Left kidney (tissue), 1 donor: ENCODE measurements at regions not wholly inside any gene's neighbourhood (a gene's known extent, or its start where the extent isn't known, plus 50 kb on each side); places are given as distances from the start of the nearest gene placed in this dataset.
"Not testable (repeated sequence)": the region's sequence is repeated elsewhere in the genome, so short reads cannot be mapped to it uniquely, and the experiment has no call there.

ENCODE experiments used
- DNase-seq: peaks from one replicate; pipeline ENCODE4 v3.0.0-alpha.2; 2013

DNA sequence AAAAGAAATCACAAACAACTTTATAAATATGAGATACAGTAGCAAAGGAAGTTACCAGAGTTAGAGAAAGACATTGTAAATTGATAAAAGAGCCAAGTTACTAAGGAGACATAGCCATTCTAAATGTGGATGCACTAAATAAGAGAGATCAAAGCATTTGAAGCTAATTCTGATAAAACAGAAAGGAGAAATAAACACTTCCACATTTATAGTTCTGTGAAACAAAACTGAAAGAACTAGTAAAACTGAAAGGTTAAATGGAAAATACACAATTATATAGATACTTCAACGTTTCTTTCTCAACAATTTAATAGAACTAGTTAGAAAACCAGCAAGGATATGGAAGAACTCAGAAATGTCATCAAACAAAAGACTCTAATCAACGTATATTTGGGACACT is 309.0 kb upstream of the CDH2 start:
- no peak for DNase-seq

DNA sequence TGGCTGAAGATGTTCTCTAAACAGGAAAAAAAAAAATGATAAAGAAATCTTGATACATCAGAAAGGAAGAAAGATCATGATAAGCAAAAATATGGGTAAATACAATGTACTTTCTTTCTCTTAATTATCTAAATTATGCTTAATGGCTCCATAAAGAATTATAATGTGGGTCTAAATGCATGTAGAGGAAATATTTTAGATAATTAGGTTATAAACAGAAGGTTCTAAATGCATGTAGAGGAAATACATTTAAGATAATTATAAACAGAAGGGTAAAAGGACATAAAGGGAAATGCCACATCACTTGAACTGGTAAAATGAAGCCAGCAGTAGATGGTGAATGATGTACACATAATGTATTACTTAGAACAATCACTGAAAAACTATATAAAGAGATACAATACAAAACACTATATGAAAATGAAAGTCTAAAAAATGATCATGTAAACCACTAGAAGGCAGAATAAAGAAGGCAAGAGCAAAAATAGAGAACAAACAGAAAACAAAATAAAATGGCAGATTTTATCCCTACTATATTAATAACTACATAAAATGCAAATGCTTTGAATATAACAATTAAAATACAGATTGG is 308.4 kb upstream of the CDH2 start:
- no peak for DNase-seq

DNA sequence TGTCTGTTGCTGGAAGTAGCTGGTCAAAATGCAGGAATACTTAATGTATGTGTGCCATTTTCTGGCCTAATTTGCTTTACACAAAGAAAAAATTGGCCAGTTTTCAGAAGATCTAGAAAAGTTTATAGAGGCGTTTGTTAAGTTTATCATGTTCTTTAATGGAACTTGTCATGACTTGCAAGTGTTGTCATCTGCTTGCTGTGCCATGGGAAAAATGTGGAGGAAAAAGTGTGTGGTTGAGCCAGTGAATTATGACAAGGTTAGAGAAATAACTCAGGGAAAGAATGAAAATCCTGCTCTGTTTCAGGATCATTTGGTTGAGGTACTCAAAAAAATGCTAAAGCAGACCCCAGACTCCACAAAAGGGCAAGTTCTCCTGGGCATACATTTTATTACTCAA is 301.6 kb upstream of the CDH2 start:
- DNase-seq, result no peak

DNA sequence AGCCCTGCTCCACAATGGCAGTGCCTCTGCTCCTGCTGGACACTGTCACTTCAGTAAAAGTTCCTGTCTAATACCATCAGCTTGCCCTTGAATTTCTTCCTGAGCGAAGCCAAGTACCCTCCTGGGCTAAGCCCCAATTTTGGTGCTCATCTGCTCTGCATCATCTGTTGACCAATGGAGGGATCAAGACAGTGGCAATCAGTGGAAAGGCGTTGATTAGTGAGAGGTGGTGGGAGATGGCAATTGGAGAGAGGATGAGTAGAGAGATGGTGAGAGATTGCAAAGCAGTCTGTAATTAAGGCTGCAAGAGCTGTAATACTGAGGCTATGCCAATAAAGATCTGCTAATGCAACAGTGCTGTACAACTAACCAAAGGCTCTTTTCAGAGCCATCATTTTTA is 299.4 kb upstream of the CDH2 start:
- no peak for DNase-seq

DNA sequence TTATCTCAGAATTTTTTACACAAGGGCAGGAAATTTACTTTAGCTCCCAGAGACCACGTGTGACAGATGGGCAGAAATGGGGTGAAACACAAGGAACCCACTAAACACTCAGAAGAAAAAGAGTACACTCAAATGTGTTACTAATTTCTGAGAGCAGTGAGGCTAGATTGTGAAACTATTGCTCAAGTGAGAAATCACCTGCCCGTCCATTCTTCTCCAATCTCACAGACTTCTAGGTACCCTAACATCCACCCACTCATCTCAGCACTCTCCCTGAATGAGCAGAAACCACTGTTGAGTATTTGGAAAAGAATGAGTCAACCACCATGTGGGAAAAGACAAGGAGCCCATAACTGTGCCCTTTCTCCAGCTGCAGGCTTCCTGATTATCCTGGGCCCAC is 293.0 kb upstream of the CDH2 start:
- DNase-seq, result no peak

DNA sequence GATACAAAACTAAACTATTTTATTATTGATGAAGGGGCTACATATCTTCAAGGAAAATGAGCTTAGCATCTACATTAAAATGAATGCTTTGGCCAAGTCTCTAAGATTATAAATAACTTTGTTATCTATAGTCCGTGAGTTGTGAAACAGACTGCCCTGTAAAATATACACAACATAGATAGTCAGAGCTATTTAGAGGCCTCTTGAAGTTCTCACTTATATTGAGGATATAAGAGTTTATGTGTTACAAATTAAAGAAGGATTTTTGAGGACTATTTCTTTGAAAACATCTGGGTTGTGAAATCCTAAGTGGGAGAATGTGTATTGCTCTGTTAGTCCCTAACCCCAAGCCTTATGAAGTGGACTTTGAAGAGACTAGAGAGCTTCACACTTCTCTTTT is 292.0 kb upstream of the CDH2 start:
- no peak for DNase-seq

DNA sequence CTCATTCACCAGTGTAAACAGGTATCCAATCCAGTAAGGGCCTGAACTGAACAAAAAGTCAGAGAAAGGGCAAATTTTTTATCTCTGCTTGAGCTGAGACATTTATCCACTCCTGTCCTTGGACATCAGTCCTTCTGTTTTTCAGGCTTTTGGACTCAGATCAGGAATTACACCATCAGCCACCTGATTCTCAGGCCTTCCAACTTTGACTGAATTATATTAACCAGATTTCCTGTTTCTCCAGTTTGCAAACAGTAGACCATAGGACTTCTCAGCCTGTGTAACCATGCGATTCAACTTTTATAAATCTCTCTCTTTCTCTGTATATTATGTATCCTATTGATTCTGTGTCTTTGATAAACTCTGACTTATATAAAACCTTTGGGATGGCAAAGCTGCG is 289.3 kb upstream of the CDH2 start:
- no peak for DNase-seq

DNA sequence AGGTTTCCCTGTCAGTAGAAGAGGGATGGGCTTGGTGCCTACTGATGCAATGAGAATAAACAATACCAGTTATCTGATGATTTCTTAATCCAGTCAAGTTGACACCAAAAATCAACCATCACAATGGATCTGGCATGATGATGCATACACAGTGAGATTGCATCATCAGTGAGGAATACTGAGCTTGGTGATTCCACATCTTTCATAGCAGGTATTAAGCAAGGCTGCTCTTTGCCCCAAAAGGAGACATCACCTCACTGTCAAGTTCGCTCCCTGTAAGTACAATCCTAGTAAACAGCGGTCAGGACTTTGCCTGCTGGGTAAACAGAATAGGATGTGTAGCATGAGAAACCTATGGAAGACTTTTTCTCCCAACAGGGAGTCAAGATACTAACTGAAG is 282.7 kb upstream of the CDH2 start:
- DNase-seq, result no peak

DNA sequence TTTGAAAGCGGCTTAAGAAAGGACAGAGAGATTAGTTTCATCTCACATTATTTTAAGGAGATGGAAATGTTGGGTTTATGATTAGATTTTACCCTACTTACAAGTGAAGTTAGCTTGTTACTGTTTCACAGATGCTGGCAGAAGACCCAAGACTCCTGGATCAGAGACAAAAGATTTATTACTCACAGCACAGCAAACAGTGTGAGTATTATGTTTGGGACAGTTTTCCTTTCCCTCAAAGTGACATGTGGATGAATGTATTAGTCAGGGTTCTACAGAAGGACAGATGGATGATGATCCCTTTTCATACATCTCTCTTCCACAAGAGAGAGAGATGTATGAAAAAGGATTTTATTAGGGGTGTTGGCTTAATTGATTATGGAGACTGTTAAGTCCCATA is 281.8 kb upstream of the CDH2 start:
- no peak for DNase-seq

DNA sequence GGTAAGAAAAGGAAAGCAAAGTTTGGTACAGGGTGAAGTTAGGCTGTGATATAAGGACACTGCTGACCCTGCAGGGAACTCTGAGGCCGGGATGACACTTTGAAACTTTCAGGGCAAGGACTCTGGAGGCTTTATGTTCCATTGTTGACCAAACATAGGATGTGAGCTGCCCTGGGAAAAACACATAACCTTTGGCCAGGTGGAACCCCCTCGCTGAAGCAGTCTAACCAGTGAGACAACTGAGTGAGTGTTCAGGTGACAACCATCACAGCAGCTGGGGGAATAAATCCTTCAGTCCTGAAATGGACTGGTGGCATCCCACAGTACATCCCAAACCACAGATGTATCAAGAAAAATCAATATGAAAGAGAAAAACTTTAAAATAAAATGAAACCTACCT is 280.9 kb upstream of the CDH2 start:
- DNase-seq, result no peak

DNA sequence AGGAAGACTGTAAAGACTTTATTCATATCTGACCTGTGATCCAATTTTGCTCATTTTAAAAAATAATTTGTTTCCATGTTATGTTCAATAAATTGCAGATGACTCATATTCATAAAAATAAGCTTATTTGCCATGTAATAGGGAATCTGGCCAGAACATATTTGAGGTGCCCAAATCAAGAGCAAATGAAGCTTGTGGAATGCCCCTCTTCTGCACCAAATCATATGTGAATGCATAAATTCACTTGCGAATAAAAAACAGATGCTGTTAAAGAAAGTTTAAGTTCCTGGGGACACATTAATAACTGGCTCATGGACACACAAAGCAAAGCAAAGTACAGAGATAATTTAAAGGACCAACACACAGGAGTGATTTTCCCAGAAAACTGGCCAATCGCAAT is 279.0 kb upstream of the CDH2 start:
- DNase-seq, result no peak

DNA sequence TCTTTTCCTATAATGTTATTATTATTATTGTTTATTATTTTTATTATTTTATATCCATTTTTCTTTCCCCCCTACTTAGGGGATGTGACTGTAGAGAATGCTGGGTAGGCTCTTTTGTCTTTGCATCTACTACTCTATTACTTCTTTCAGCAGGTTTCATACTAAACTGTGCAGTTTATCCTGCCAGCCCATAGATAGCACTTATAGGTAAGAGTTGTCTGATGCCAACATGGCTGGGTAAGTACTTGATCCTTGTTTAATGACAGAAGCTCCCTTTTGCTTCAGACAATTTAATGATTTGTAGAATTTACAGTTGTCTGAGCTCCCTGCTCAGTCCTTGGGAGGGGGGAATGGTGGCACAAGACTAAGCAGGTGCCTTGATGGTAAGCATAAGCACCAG is 262.9 kb upstream of the CDH2 start:
- no peak for DNase-seq

DNA sequence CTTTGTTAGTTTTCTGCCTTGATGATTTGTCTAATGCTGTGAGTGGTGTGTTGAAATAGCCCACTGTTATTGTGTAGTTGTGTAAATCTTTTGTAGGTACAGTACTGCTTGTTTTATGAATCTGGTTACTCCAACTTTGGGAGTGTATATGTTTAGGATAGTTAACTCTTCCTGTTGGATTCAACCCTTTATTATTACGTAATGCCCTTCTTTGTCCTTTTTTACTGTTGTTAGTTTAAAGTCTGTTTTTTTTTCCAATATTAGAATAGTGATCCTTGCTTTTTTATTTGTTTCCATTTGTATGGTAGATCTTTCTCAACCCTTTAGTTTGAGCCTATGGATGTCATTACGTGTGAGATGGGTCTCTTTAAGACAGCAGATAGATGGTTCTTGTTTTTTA is 261.5 kb upstream of the CDH2 start:
- no peak for DNase-seq

DNA sequence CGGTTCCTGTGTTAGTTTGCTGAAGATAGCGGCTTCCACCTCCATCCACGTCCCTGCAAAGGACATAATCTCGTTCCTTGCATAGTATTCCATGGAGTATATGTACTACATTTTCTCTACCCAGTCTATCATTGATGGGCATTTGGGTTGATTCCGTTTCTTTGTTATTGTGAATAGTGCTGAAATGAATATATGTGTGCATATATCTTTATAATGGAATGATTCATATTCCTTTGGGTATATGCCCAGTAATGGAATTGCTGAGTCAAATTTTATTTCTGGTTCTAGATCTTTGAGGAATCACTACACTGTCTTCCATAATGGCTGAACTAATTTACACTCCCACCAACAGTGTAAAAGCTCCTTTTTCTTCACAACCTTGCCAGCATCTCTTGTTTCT is 255.4 kb upstream of the CDH2 start:
- DNase-seq, result no peak

DNA sequence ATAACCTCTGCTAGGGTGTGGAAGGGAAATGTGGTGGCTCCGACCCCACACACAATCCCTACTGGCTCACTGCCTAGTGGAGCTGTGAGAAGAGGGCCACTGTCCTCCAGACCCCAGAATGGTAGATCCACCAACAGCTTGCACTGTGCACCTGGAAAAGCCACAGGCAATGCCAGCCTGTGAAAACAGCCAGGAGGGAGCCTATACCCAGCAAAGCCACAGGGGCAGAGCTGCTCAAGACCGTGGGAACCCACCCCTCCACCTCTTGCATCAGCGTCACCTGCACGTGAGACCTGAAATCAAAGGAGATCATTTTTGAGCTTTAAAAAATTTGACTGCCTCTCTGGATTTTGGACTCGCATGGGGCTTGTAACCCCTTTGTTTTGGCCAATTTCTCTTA is 249.0 kb upstream of the CDH2 start:
- DNase-seq, result no peak

DNA sequence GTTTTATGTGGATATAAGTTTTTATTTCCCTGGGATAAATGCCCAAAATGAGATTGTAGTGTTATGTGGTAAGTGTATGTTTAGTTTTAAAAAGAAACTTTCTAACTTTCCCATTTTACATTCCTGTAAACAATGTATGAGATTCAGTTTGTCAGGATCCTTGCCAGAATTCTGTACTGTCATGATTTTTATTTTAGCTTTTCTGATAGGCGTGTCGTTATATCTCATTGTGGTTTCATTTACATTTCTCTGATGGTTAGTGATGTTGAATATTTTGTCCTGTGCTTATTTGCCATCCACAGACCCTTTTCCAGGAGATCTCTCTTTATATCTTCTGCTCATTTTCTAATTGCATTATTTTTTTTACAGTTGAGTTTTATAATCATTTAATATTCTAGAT is 245.6 kb upstream of the CDH2 start:
- DNase-seq, result no peak

DNA sequence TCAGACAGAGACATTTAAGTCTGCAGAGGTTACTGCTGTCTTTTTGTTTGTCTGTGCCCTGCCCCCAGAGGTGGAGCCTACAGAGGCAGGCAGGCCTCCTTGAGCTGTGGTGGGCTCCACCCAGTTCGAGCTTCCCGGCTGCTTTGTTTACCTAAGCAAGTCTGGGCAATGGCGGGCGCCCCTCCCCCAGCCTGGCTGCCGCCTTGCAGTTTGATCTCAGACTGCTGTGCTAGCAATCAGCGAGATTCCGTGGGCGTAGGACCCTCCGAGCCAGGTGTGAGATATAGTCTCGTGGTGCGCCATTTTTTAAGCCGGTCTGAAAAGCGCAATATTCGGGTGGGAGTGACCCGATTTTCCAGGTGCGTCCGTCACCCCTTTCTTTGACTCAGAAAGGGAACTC is 245.0 kb upstream of the CDH2 start:
- not testable (repeated sequence) for DNase-seq

DNA sequence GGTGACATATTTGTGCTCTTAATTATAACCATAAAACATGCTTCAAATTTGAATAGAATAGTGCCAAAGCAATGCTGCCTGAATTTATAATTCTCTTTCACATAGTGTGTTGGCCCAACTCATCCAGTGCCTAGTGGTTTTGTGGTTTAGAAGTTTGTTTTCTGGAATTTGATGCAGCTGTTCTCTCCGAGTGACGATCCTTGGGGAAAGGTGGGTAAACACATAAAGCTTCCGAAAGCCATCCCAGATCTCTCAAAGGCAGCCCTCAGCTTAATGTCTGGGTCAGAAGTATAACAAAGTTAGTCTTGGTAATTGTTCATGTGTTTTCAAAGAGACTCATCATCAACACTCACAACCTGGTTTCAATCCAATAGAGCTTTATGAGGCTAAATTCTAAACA is 235.6 kb upstream of the CDH2 start:
- no peak for DNase-seq

DNA sequence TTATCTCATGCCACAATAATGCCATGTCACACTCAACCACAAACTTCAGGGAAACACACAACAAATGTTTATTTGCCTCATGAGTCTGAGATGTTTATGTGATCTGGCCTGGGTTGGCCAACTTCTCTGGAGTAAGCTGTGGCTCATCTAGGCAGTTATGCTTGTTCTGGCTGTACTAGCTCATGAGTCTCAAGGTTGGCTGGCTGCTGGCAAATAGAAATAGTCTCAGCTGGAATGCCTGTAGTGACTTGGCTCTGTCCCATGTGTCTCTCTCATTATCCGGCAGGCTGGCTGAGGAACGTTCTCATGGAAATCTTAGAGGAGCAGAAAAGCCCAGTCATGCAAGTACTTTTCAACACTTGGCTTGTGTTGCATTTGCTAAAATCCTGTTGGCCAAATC is 234.9 kb upstream of the CDH2 start:
- DNase-seq, result no peak

DNA sequence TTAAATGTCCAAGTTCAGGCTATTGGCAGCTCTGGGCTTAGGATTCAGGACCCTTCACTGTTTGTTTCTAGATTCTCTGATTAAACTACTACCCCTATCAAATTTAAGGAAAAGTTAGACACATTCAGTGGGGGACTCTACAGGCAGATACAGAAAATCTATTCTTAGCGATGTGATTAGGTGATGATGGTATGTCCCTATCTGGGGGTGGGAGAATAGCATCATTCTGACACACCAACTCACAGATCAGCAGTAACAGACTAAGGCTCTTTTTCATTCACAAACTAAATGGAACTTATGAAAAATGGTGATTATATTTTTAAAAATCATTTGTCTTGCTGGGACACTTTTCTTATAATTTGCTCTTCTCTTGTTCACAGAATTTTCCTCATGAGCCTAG is 232.9 kb upstream of the CDH2 start:
- no peak for DNase-seq

DNA sequence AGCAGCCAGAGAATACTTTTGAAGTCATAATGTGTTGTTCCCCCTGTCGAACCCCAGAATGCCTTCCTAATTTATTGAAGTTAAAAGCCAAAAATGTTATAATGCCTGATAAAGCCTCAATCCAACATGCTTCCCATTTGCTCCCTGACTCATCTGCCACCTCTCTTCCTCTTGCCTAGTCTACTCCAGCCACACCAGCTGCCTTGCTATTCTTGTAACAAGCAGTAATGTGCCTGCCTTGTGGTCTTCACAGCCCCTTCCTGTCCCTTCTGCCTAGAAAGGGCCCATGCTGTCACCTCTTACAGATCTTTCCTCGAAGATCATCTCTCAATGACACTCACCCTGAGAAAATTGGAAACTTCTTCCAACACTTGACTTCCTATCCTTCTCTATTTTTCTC is 231.6 kb upstream of the CDH2 start:
- no peak for DNase-seq

DNA sequence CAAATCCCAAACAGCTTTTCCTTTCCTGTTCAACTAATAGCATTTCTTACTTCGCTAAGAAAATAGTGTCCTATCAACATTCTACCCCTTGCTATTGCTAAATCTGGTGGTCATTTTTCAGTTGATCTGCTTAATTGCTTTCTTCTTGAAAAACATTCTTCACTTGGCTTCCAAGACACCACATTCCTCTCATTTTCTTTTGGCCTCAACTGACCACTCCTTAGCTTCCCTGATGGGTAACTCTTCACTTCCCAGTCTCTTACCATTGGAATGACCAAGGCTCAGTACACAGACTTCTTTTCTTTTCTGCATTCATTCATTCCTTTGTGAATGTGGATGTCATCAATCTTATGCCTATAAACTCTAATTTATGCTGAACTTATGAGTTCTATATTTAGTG is 230.8 kb upstream of the CDH2 start:
- no peak for DNase-seq

DNA sequence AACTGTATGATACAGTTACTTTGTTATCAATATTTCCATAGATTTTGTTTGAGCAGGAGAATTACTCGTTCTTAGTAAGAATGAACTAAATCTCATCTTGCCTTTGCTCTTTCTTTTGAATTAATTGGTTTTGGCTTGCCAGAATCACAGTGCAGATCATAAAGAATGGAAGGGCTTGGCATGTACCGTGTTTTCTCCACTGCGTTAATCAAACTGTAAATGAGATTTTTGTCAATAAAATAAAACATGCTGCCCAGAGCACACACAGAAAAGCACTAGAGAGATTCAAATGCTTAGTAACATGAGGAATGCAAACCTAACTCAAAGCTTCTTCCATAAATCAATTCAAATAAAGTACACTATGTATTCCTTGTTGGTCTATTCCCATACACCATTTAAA is 229.6 kb upstream of the CDH2 start:
- no peak for DNase-seq

DNA sequence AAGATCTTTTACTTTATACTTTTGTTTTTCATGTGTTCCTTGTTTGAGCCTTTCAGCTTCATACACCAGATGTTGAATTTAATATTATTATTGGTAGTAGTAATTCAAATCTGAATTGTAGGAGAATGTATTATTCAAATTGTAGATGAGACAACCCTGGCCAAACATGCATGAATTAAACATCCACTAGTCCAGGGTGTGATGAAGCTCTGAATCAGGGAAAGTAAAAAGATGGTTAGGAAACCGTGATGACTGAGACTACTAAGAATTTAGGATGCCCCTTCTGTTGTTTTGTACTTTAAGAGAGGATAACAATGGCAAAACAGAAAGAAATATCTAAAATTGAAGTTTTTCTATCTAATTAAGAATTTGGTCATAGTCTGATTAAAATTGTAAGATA is 227.8 kb upstream of the CDH2 start:
- no peak for DNase-seq

DNA sequence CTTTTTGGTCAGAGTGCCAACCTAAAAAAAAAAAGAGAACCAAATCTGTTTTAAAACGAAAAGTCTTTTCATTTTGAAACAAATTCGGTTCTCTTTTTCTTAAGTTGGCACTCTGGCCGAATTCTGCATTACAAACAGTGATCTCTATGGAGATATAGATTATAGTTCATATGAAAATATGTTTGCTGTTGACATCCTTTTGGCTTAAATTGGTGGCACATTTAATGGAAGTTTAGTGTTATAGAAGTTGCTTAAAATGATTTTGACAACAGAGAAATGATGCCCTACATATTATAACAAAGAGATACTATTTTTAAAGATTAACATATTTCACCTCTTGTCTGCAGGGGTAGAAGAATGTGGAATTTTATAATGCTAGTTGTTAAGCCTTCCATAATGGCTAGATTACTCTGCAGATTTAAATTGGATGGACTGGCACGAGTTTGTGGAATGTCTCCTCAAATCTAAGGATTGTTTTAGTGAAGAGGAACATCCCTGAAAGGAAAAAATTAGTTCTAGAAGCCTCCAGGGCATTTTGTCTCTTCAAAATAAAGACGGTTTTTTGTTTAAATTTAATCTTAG is 222.9 kb upstream of the CDH2 start:
- no peak for DNase-seq
